ENCODE measurements at regions not wholly inside any gene's neighbourhood (a gene's known extent, or its start where the extent isn't known, plus 50 kb on each side); places are given as distances from the start of the nearest gene placed in this dataset.

GRCh38 chr6:137403443-137403842 is 90.8 kb downstream of the OLIG3 start:
- H3K27ac ChIP-seq: no peak overlapping the region
- 39% methylated on average over 5 of the region's 6 CpGs for WGBS (ENCODE audit: missing lambda C conversion rate)
- H3K4me3 ChIP-seq: no peak overlapping the region
- ChIA-PET POLR2A (no interaction called here), CTCF (no interaction called here)
- no peak for DNase-seq (ENCODE audit: low read depth in 1 of 2, low spot score in 1 of 2)
- H3K4me1 ChIP-seq: no peaks in the 10 kb centered on the region
- ATAC-seq: no peak
- no peak for TF ChIP-seq CBX2 (IDR thresholded peaks at IDR 0.05; ENCODE audit: borderline replicate concordance, low read depth)
- TF ChIP-seq CHD2 (IDR thresholded peaks at IDR 0.05; ENCODE audit: low read length, partially characterized antibody): no peak
- no peak for TF ChIP-seq ESRRA (IDR thresholded peaks at IDR 0.05; ENCODE audit: borderline replicate concordance, low read length)
- no peak for TF ChIP-seq FOXS1 (CRISPR knock-in tag; IDR thresholded peaks at IDR 0.05)
- TF ChIP-seq NPAS2 (CRISPR knock-in tag; IDR thresholded peaks at IDR 0.05; ENCODE audit: borderline replicate concordance): no peak
- no peak for TF ChIP-seq GATA3 (IDR thresholded peaks at IDR 0.05; ENCODE audit: borderline replicate concordance)
- no peak for TF ChIP-seq MAZ (IDR thresholded peaks at IDR 0.05; ENCODE audit: borderline replicate concordance, low read depth, low read length)
- H3K9me3 ChIP-seq: no peaks in the 10 kb centered on the region
- no peak for FAIRE-seq
- H3K4me2 ChIP-seq: no peak overlapping the region

GRCh38 chr6:137402143-137402680 is 92.0 kb downstream of the OLIG3 start:
- ATAC-seq (no peak), FAIRE-seq (no peak), DNase-seq (ENCODE audit: low read depth in 1 of 2, low spot score in 1 of 2) (no peak)
- Histone ChIP-seq H3K4me2 (no peak overlapping the region), H3K27ac (no peak overlapping the region), H3K9me3 (no peaks in the 10 kb centered on the region), H3K4me3 (no peak overlapping the region), H3K4me1 (no peaks in the 10 kb centered on the region)
- WGBS (ENCODE audit: missing lambda C conversion rate): 46% methylated on average over 2 of the region's 2 CpGs
- no peak for TF ChIP-seq ZFP36 (IDR thresholded peaks at IDR 0.05; ENCODE audit: borderline replicate concordance, partially characterized antibody)
- no peak for TF ChIP-seq ZNF302 (CRISPR knock-in tag; IDR thresholded peaks at IDR 0.05)
- TF ChIP-seq MAFK (IDR thresholded peaks at IDR 0.05; ENCODE audit: partially characterized antibody): no peak
- TF ChIP-seq, protein P1, sequence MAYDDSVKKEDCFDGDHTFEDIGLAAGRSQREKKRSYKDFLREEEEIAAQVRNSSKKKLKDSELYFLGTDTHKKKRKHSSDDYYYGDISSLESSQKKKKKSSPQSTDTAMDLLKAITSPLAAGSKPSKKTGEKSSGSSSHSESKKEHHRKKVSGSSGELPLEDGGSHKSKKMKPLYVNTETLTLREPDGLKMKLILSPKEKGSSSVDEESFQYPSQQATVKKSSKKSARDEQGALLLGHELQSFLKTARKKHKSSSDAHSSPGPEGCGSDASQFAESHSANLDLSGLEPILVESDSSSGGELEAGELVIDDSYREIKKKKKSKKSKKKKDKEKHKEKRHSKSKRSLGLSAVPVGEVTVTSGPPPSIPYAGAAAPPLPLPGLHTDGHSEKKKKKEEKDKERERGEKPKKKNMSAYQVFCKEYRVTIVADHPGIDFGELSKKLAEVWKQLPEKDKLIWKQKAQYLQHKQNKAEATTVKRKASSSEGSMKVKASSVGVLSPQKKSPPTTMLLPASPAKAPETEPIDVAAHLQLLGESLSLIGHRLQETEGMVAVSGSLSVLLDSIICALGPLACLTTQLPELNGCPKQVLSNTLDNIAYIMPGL (CRISPR knock-in tag; IDR thresholded peaks at IDR 0.05; ENCODE audit: borderline replicate concordance): no peak
- TF ChIP-seq ZSCAN20 (CRISPR knock-in tag; IDR thresholded peaks at IDR 0.05): no peak
- TF ChIP-seq REST (IDR thresholded peaks at IDR 0.05): no peak
- no peak for TF ChIP-seq USF2 (IDR thresholded peaks at IDR 0.05)
- no peak for TF ChIP-seq HEYL (CRISPR knock-in tag; IDR thresholded peaks at IDR 0.05)
- TF ChIP-seq HOXB5 (CRISPR knock-in tag; IDR thresholded peaks at IDR 0.05): no peak
- TF ChIP-seq TP53 (CRISPR knock-in tag; IDR thresholded peaks at IDR 0.05): no peak
- CTCF ChIA-PET: no interaction called here
- POLR2A ChIA-PET: no interaction called here

DNA sequence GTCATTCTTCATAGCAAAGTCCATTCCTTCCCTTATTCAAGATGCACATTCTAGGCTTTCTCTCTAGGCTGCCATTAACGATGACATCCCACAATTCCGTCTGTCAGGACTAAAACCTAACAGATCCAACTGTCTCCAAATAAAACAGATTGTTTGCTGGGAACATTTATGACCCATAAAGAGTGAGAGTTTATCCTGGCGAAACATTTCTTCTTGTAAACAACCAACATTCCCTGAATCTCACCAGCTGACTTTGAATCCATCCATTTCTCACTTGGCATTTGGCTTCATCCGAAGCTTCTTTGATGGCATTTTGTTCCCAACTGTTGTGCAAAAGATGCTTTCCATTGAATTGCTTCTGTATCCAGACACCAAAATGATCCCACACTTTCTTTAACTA is 93.1 kb downstream of the OLIG3 start:
- Histone ChIP-seq H3K4me3 (no peak overlapping the region), H3K27ac (no peak overlapping the region), H3K9me3 (no peaks in the 10 kb centered on the region), H3K4me2 (no peak overlapping the region), H3K4me1 (no peaks in the 10 kb centered on the region)
- 59% methylated on average over 4 of the region's 4 CpGs for WGBS (ENCODE audit: missing lambda C conversion rate)
- no peak for TF ChIP-seq CHD4 (IDR thresholded peaks at IDR 0.05; ENCODE audit: borderline replicate concordance)
- TF ChIP-seq CEBPB (IDR thresholded peaks at IDR 0.05): no peak
- TF ChIP-seq POLR2AphosphoS2 (conservative IDR thresholded peaks at IDR 0.05; ENCODE audit: low read length): no peak
- TF ChIP-seq RFX5 (IDR thresholded peaks at IDR 0.05): no peak
- TF ChIP-seq NR3C1 (IDR thresholded peaks at IDR 0.05): no peak
- no peak for FAIRE-seq
- DNase-seq (ENCODE audit: low read depth in 1 of 2, low spot score in 1 of 2): no peak
- ChIA-PET POLR2A (no interaction called here), CTCF (no interaction called here)
- no peak for ATAC-seq
